ENCODE measurements at regions not wholly inside any gene's neighbourhood (a gene's known extent, or its start where the extent isn't known, plus 50 kb on each side); places are given as distances from the start of the nearest gene placed in this dataset.

GRCh38 chr6:26230351-26230750 lies 134.6 kb upstream of the BTN3A2 start:
- Mint-ChIP-seq H3K36me3 (ENCODE audit: low read depth) (no peaks in the 10 kb centered on the region), H3K9me3 (no peaks in the 10 kb centered on the region; the same call in none of the 3 replicates), H3K4me3 (no peak overlapping the region; the same call in 2 of the 3 replicates), H3K4me1 (peaks cover 18% of the 10 kb centered on the region; the same call in 2 of the 3 replicates), H3K27ac (no peak overlapping the region), H3K27me3 (ENCODE audit: insufficient read depth, low read depth, poor library complexity) (peaks cover 18% of the 10 kb centered on the region)
- H2AFZ ChIP-seq: no peak overlapping the region
- H3K4me2 ChIP-seq: no peak overlapping the region
- H3K4me1 ChIP-seq (ENCODE audit: insufficient read depth): peaks cover 3% of the 10 kb centered on the region; the same call in 1 of the 2 replicates
- no peak overlapping the region for H3K27ac ChIP-seq (ENCODE audit: low read depth)
- no peak for ATAC-seq
- no peaks in the 10 kb centered on the region for H3K36me3 ChIP-seq (ENCODE audit: insufficient read depth)
- peaks cover 9% of the 10 kb centered on the region; the same call in 1 of the 2 replicates for H3F3A ChIP-seq (replicated peaks; ENCODE audit: low read depth)
- no peaks in the 10 kb centered on the region for H3K27me3 ChIP-seq (ENCODE audit: insufficient read depth)
- H3K4me3 ChIP-seq: no peak overlapping the region
- H3K79me2 ChIP-seq (replicated peaks; ENCODE audit: insufficient read depth): no peaks in the 10 kb centered on the region
- H4K20me1 ChIP-seq (replicated peaks; ENCODE audit: insufficient read depth): no peaks in the 10 kb centered on the region
- H3K9me2 ChIP-seq (ENCODE audit: insufficient read depth): no peaks in the 10 kb centered on the region
- no peak for DNase-seq (ENCODE audit: low spot score)
- TF ChIP-seq ZNF114 (CRISPR knock-in tag; IDR thresholded peaks at IDR 0.05) (no peak), REST (IDR thresholded peaks at IDR 0.05; ENCODE audit: unreplicated experiment) (no peak), JUNB (IDR thresholded peaks at IDR 0.05; ENCODE audit: unreplicated experiment) (no peak), ZNF462 (CRISPR knock-in tag; IDR thresholded peaks at IDR 0.05) (no peak), CREB1 (CRISPR knock-in tag; IDR thresholded peaks at IDR 0.05; ENCODE audit: low read depth) (no peak), EZH2phosphoT487 (IDR thresholded peaks at IDR 0.05; ENCODE audit: unreplicated experiment) (no peak), EZH2 (IDR thresholded peaks at IDR 0.05; ENCODE audit: low read depth, unreplicated experiment) (no peak), NANOG (IDR thresholded peaks at IDR 0.05; ENCODE audit: borderline replicate concordance) (no peak), ZNF331 (CRISPR knock-in tag; IDR thresholded peaks at IDR 0.05; ENCODE audit: low read depth) (no peak), ETS1 (IDR thresholded peaks at IDR 0.05) (no peak), POLR2AphosphoS5 (IDR thresholded peaks at IDR 0.05; ENCODE audit: low read depth) (no peak)
